ENCODE measurements at regions not wholly inside any gene's neighbourhood (a gene's known extent, or its start where the extent isn't known, plus 50 kb on each side); places are given as distances from the start of the nearest gene placed in this dataset.

- no peak for TF ChIP-seq CTCF (IDR thresholded peaks at IDR 0.05; ENCODE audit: extremely low read depth in 1 of 2, insufficient read depth in 1 of 2, low read depth in 1 of 2, low read length in 2 of 2)
- TF ChIP-seq POLR2A (IDR thresholded peaks at IDR 0.05; ENCODE audit: low read depth, low read length) = no peak
- no peak for TF ChIP-seq EZH2 (IDR thresholded peaks at IDR 0.05; ENCODE audit: borderline replicate concordance, low read depth, low read length, severe bottlenecking)
Observed at GRCh38 chr10:131785121-131785460, 115.7 kb upstream of the PPP2R2D start.
